HS-27A (cell line): ENCODE measurements at regions not wholly inside any gene's neighbourhood (a gene's known extent, or its start where the extent isn't known, plus 50 kb on each side); places are given as distances from the start of the nearest gene placed in this dataset.

Experiments
- DNase-seq: peaks from one replicate; pipeline ENCODE4 v3.0.0-alpha.2; 2012; ENCODE audit warnings: low read depth, missing footprints

DNA sequence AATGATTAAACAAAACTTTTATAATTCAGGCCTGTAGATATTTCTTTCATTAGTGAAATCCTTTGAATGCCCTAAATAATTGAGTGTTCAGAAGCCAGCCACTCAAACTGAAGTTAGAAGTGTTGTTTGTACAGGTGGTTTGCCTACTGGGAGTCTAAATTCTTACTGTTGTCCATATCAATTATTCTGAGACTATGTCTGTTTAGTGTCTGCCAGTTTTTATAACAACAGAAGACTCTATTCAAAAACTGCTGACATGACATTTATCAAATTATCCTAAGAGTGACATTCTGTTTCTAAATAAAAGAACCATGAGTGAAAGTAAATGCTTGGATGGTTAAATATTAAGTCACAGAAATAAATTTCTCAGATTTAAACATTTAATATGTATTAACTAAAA lies 375.1 kb downstream of the FAT4 start:
- no peak for DNase-seq

DNA sequence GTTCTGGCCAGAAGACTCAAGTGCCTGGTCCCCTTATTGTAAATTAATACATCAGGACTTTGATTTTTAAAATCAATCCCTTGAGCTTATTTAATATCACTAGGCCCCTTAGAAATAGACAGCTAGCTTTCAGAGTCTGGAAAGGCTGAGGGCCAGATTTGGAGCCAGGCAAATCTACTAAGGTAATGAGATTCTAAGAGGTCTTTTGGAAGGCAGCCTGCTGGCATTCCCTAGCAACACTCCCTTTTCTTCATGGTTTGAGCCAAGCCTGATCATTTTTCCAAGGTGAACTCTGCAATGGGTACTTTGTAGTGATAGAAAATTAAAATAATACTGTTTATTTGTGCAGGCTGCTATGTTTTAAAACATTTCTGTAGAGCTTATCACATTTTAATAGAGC lies 378.5 kb downstream of the FAT4 start:
- no peak for DNase-seq

DNA sequence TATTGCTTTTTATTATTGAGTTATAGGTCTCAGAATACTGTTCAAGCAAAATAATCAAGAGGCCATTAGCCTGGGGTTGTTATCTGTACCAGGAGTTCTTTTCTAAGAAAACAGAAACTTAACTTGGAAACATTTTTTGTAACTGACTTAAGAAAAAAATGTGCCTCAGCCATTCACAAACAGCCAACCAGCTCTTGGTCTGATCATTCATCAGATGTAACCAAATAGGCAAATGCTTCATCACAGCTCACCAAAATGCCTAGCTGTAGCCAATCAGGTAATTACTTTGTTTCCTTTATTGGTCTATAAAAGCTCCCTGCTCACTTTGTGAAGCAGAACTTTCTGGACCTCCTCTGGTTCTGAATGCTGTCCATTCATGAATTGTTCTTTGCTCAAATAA lies 387.7 kb downstream of the FAT4 start:
- DNase-seq = no peak

DNA sequence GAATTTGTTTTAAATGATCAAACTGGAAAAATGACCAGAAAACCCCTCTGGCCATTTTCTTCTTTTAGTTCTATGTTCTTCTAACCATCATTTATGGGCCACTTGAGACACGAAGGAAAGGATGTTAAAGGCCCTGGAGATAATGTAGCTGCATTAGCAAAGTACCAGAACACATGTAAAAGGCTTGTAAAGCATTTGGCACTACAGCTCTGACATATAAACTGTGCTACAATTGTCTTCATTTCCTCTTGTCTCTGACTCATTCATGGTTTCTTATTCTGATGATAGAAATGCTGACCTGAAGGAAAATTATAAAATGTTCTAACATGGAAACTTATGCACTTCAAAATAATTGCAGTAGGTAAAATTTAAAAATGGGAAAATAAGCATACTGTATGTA lies 388.7 kb downstream of the FAT4 start:
- no peak for DNase-seq

DNA sequence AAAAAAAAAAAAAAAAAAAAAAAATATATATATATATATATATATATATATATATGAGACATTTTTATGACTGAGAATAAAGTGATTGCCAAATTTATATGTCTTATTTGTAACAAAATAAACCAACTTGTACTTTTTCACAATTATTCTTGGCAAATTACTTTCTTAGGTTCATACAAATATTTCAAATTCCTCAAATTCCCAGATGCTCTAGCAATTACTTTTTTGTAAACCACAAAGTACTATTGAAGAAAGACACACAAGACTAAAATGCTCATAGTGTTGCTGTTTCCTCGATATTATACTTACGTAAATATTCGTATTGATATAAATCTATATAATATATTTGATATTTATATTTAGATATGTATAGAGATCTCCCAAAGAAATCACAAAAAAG lies 390.0 kb downstream of the FAT4 start:
- peak; percentile 19 for DNase-seq

DNA sequence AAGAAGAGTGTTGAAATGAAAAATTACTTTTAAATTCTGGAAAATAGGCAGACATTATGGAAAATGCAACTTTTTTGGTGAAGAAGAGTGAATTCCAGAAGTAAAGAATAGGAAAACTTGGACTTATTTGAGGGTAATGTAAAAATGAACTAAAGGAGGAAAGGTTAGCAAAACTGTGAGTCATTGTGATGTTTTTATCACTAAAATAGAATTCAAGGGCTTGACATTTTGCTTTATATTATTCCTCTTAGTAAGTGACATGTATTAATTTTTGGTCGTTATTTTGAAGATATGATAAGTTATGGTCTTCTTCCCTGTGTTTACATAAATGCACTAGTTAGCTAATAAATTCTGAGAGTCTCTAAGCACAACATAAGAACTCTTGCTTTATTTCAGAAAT lies 390.9 kb downstream of the FAT4 start:
- no peak for DNase-seq

DNA sequence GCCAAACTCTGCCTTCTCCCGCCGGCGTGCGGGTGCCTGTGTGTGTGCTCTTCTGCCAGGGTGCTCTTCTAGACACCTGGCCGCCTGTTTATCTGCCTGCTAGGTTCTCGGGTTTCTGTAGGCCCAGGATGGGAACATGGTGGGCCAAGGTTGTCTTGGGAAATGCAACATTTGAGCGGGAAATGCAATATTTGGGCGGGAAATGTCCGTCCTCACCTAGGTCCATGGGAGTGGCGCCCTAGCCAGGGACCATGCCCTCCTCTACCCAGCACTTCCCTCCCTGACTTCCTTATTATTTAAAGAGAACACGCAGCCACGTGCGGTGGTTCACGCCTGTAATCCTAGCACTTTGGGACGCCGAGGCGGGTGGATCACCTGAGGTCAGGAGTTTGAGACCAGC lies 392.6 kb downstream of the FAT4 start:
- no peak for DNase-seq

DNA sequence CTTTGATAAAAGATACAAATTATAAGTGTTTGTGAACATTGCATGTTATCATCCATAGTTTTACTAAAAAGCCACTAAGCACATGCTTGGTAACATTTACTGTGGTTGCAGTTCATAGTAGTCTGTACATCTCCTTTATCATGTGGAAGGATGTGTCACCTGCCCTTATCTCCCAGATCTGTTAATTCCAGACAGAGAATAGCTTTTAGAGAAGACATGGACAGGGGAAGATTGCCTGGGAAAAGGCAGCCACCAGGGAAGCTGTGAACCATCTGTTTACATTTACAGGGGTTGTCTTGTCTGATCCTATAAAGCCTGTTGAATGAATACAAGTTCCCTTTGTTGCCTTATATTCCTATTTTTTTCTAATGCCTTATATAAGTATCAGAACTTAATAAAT lies 396.0 kb downstream of the FAT4 start:
- no peak for DNase-seq

DNA sequence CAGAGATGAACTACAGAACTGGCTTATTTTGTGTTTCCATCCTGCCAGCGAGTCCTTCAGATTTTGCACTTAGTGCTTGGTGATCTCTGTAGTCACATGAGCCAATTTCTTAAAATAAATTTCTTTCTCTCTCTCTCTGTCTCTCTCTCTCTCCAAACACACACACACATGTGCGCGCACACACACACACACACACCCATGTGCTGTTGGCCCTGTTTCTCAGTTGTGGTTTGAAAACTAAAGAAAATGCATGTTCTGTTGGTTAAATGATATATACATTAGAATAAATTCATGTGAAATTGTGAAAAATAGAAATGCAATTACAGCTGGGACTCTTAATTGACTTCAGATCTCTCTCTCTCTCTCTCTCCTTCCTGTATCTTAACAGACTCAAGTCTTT lies 399.3 kb downstream of the FAT4 start:
- no peak for DNase-seq

DNA sequence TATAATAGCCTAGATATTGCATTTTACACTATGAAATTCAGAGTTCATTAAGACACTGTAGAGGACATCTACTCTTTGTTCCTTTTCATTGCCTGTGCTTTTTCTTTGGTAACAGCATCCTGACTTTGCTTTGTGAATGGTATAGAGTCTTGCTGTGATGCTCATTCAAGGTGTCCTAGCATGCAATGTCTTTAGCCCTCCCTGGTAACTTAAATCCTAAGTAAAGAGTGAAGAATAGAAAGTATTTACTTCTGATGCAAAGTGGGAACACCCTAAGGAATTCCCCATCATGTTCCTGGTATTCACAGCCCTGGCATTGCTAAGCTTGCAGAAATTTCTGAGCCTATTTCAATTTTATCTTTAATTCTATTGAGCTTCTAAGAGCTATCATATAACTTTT lies 400.1 kb downstream of the FAT4 start:
- DNase-seq = no peak

DNA sequence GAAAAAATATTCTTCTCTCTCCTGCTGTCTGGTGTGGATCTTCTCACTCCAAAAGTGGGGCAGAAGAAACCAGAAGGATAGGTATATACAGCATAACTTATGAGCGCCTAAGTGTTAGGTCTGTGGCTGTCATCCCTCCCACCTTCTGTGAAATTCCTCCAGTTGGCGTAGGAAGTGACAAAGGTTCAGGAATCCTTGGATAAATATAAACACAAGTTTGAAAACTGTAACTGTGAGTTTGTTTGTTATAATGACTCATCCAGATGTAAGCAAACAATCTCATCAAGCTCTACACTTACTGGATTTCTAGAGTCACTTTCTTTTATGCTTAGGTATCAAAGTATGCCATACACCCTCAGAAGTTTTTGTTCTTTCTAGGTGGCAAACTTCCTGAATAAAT lies 405.2 kb downstream of the FAT4 start:
- no peak for DNase-seq

DNA sequence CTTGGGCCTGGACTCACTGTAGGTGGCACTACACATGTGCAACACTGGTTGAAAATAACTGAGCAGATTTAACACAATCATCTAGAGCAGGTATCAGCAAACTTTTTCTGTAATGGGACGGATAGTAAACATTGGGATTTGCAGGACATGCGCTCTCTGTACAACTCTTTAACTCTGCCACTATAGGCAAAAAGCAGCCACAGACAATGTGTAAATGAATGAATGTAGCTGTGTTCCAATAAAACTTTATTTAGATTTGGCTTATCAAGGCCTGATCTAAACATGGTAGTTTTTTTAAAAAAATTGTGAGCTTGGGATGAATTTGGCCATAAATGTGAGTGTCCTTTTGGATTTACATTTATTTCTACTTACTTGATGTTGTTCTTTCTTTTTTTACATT lies 407.3 kb downstream of the FAT4 start:
- DNase-seq = no peak

DNA sequence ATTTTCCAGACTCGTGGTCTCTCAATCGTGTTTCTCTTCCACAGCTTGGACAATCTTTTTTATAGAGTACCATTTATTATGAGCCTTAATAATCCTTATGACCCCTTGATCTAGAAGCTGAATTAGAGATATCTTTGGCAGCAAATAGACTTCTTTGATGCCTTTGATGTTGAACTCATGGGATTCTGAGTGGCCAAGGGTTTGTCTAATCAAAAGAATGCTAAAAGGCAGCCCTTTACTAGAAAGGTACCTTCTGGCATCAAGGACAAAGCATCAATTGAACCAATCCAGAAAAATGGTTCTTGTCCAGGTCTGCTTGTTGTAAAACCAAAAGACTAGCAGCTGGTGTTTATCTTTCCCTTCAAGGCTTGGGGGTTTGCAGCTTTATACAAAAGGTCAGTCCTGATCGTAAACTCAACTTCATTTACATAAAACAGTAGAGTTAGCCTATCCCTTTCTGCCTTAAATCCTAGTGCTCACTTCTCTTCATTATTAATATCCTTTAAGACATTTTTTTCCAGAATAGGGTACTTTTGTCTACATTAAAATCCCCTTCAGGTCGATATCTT lies 411.3 kb downstream of the FAT4 start:
- DNase-seq = no peak

DNA sequence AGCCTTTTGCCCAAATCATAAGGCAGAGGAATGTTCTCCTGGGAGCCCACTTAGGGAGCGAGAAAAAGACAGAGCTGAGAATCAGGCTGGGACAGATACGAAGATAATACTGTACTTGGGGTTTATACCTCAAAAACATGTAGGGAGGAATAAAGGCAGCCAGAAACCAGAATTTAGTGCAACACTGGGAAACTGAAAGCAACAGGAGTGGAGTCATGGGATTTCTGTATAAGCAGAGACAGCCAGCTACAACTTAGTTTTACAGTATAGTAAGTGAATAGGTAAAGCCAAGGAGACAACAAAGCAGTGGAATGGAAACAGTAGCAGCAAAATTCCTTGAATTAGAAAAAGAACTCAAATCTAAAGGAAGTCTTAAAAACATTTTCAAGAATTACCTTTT lies 413.2 kb downstream of the FAT4 start:
- no peak for DNase-seq

DNA sequence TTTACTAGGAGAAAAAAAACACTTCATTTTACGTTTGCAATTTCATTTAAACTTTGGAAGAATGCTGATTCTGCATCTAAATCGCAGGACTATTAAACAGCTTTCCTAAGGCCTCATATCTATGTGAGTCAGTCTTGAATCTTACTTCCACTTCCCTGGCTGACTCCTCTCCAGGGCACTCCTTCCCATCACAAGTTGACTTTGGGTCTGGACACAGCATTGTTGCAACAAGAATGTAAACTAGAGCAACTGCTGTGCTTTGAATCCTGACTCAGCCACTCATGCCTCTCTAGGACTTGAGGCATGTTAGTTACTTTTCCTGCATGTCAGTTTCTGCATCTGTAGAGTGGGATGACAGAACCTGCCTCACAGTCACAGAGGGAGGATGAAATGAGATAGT lies 413.8 kb downstream of the FAT4 start:
- no peak for DNase-seq

DNA sequence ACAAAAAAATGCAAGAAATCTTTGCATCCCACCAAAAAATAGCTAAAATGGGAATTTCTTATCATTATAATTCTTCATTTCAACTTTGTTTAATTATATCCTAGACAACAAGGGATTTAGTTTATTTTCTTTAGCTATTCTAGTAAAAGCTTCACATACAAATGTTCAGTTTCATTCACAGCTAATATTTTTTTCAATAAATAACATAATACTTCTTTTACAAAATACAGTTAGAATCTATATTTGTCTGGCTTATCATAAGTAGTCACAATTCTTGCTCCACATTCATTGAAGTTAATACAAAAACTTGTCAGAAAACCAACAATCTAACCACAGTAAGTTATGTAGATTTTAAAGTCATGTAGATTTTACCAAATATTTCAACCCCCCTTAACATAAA lies 414.4 kb downstream of the FAT4 start:
- DNase-seq = no peak

DNA sequence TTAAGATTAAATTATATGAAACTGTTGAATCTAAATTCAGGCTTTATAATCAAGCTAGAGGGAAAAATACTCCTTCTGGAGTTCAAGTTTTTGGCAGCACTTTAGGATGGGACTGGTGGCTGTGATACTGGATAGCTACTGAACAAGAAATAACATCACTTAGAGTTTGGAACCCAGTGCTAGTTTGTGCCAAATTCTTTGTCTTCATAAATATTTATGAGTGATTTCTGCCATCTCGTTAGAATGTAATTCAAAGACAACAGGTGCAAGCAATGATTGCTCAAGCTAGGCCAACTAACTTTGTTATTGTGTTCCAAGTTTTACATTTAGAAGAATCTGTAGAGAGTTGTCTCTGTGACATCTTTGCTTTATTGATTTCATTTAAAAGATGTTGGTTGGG lies 417.9 kb downstream of the FAT4 start:
- no peak for DNase-seq

DNA sequence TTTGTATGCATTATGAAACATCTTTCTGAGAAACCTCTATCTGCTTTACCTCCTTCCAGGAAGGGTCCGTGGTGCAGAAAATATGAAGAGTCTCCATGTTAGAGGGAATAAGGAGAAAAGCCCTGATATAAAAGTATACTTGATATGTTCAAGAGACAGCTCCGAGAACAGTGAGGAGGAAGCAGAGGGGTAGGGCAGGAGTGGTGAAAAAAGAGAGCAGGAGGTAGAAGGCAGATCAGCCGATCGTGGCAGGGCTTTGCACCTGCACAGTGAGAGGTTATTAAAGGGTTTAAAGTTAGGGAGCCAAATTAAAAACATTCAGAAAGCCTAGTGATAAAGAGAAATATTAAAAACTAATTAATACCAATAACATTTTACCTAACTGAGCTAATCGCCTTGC lies 419.7 kb downstream of the FAT4 start:
- no peak for DNase-seq

DNA sequence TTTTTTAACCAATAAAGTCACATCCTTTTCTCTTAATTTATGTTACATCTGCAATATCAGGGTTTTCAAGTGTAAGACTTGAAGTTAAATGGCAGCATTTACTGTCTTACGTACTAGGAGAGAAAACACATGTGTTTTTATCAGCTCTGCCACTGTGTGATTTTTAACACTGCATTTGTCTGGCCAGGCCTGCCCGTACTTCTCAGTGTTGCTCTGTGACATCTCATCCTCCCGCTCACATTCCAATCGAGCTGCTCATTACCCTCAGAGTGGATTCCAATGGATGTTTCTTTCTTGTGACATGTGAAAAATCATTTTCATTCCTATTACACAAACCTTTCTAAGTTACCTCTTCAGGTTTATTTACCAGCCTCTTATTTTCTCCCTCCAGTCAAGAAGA lies 420.3 kb downstream of the FAT4 start:
- peak; percentile 54 for DNase-seq

DNA sequence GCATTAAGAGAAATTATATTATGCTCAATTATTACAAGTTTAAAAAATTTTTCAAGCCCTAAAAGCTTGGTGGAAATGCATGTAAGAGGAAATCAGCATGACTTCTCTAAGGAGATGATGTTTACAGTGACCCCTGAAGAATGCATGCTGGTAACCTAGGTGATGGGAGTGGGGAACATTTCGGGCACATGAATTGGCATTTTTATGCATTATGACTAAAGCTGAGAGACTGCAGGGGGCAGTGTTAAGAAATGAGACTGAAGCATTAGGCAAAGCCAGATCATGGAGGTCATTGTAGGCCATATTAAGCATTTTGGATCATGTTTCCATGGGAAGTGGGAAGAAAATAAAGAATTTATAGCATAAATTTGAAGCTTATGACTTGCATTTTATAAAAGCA lies 421.3 kb downstream of the FAT4 start:
- no peak for DNase-seq

DNA sequence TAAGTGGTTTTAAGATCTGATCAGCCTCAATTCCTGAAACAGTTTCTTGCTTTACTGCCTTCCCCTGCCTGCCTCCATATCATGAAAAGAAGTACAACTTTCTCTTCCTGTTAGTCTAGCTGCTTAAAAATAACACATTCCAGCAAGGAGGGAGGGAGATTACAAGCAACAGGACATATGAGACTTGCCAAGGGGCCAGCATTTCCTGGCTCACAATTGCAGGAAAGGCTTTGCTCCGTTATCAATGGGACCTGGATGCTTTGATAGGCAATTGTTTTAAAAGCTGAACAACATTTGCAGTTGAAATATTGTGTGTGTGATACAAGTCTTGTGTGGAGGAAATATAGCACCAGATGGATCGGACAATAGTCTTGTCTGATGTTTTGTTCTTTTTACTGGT lies 425.0 kb downstream of the FAT4 start:
- no peak for DNase-seq

DNA sequence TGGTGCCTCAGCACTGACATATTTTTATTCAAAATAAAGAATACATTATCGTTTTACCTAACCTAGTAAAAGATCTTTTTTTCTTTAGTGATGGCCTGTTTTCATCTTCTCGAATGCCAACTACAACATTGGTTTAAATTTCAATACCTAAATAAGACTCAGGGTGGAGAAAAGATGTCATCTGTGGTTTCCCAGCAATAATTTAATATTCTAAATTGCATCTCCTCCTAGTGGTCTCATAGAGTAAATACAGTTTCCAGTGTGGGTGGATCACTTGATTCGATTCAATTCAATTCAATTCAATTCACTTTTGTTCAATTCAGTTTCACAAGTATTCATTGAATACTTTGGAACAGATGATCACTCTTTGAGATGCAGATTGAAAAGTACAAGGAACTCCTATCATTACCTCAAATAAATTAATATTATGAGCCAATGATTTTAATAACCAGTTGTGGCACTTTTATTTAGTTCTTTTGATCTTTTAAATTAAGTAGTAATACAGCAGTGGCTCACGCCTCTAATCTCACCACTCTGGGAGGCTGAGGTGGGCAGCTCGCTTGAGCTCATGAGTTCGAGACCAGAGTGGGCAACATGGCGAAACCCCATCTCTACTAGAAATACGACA lies 427.2 kb downstream of the FAT4 start:
- no peak for DNase-seq

DNA sequence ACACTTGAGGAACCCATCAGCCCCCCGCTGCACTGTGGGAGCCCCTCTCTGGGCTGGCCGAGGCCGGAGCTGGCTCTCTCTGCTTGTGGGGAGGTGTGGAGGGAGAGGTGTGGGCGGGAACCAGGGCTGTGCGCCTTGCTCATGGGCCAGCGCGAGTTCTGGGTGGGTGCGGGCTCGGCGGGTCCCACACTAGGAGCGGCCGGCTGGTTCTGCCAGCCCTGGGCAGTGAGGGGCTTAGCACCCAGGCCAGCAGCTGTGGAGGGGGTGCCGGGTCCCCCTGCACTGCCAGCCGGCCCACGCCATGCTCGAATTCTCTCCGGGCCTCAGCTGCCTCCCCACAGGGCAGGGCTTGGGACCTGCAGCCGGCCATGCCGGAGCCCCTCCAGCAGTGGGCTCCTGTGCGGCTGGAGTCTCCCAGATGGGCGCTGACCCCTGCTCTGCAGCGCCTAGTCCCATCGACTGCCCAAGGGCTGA lies 430.2 kb downstream of the FAT4 start:
- DNase-seq = no peak

DNA sequence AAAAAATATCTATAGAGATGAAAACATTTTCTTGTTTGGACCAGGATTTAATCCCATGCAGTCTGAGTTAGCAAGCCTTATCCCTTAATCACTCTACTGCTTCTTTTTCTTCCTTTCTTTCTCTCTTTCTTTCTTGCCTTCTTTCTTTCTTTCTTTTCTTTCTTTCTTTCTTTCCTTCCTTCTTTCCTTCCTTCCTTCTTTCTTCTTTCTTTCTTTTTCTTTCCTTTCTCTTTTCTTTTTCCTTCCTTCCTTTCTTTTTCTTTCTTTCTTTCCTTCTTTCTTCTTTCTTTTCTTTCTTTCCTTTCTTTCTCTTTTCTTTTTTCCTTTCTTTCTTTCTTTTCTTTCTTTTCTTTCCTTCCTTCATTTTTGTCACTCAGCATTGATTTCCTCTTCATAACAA lies 434.6 kb downstream of the FAT4 start:
- no peak for DNase-seq

DNA sequence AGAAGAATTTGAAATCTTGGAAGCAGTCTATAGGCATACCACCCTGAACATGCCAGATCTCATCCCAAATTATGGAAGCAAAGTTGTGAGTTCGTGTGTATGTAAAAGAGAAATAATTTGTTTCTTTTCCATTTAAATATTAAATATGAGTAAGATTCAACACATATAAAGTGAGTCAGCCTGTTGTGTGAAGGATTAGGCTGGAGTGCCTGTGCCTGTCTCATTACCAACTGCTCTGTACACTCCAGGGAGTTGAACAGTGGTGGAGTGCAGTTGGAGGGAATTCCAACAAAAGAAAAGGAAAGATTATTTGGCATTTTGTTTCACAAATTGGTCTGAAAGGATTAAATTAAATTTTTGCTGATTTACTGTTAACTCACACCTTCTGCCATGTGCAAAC lies 435.6 kb downstream of the FAT4 start:
- DNase-seq = no peak
